HS-5 (cell line): ENCODE measurements at regions not wholly inside any gene's neighbourhood (a gene's known extent, or its start where the extent isn't known, plus 50 kb on each side); places are given as distances from the start of the nearest gene placed in this dataset.

Source experiments
- DNase-seq: peaks from one replicate; pipeline ENCODE4 v3.0.0-alpha.2; 2012; ENCODE audit warnings: low read depth

GRCh38 chr12:94712815-94713515 is 62.6 kb upstream of the TMCC3 start:
- DNase-seq = no peak

DNA sequence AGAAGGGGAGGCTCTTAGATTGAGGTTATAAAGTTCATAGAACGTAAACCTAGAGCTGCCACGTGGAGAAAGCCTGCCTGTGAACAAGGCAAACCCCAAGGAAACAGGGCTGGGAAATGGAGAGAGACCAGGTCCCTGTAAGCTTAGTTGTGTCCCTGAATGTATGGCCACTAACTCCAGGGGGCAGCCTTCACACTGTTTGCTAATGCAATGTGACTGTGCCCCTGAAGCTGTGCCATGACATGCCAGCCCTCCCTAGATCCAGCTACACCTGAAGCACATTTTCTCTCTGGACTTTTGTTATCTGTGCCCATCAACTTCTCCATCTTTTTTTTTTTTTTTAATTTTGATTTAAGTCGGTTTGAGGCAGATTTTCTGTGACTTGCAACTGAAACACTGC is 60.6 kb upstream of the TMCC3 start:
- no peak for DNase-seq

GRCh38 chr12:94707892-94708291 is 57.5 kb upstream of the TMCC3 start:
- no peak for DNase-seq

DNA sequence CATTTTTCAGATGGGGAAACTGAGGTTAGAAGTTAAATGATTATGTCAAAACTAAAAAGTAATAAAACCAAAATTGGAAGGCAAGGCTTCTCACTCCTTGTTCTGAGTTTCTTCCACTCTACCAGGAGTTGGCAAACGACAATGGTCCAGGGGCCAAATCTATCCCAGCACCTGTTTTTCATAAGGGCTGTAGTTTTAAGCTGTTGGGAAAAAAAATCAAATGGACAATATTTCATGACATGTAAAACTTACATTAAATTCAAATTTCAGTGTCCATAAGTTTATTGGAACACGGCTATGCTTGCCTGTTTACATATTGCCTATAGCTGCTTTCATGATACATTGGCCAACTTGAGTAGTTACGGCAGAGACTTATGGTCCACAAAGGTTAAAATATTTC is 56.7 kb upstream of the TMCC3 start:
- DNase-seq = no peak

- DNase-seq = no peak
Measured at GRCh38 chr12:94706250-94706661, 55.9 kb upstream of the TMCC3 start.

GRCh38 chr12:94705676-94706075 is 55.3 kb upstream of the TMCC3 start:
- DNase-seq = no peak

DNA sequence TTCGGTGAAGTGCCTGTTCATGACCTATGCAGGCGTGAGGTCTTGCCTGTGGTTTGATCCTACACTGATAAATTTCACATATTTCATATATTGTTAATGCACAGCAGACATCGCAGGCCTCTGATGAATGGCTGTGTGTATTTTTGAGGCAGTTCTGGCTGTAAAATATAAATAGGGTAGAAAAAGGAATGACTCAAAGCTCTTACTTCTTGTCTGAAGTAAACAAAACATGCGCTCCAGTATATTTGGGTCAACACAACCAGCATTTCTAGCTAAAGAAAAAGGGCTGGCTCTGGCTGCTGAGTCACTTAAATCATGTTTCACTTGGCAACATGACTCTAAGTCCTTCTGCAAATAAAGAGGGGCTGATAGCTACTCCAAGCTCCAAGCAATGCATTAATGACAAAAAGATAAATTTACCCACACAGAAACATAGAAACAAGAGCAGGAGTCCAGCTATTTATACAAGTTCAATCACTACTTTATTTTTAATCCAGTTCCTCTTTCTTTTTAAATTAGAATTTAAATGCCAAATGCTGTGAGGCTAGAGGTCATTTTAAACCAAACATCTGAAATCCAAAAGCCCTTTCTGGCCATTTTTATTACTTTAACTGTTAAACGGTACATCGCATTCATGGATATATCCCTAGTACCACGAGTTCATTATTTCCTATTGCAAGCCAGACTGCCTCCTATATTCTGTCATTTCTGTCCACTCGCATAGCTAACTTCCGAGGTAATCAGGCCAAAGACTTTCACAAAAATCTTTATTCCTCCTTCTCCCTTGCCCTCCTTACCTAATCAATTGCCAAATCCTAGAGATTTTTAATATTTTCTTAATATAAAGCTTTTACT is 54.3 kb upstream of the TMCC3 start:
- DNase-seq = no peak

DNA sequence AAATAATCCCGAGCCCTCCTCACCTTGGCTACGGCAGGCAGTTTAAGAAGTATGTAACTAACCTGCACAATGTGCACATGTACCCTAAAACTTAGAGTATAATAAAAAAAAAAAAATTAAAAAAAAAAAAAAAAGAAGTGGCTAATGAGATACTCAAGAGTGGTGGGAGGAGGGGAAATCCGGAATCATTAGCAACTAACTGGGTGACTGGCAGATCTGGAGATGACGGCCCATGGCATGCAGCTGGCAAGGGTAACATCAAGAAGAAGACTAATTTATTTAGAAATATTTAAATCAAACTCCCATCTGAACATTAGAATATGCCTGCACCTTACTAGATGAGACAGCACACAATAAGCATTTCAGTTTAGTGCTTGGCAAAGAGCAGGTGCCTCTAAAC is 52.3 kb upstream of the TMCC3 start:
- DNase-seq = no peak

DNA sequence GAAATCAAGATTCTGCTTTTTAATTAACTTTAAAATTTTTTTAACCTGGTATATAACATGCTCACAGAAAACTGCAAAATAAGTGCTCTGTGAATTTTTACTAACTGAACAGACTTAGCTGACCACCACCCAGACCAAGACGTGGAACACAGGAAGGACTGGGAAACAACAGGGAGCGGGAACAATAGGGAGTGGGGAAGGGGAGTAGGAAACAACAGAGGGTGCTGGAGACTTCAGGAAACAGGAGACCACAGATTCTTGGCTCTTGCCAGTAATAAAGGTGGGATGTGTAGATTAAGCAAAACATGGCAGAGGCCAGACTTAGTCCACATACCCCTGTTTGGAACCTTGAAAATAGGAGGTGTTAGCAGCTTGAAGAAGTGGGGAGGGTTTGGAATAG is 51.4 kb upstream of the TMCC3 start:
- DNase-seq = no peak

DNA sequence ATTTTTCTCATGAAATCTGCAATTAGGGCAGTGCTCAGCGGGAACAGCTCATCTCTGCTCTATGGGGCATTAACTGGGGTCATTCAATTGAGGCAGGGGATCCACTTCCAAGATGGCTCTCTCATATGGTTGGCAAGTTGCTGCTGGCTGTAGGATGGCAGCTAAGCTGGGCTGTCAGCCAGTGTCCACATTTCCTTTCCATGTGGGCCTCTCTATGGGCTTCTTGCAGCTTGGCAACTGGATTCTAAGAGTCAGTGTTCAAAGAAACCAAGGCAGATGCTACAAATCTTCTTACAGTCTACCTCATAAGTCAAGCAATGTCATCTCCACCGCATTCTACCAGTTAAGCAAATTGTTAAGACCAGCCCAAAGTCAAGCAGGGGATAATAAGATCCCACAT is 50.3 kb upstream of the TMCC3 start:
- no peak for DNase-seq
